SK-N-SH treated with all-trans-retinoic acid at 6 μM for 48 hours (cell line): ENCODE measurements at regions not wholly inside any gene's neighbourhood (a gene's known extent, or its start where the extent isn't known, plus 50 kb on each side); places are given as distances from the start of the nearest gene placed in this dataset.

ENCODE experiments used
- ARNTL ChIP-seq: fragments of 450-650 bp; formaldehyde crosslinking; IDR thresholded peaks from 2 replicates; pipeline ENCODE4 v1.5.0; 2020; ENCODE audit warnings: low read depth, mild to moderate bottlenecking, moderate library complexity, borderline replicate concordance
- ESRRG ChIP-seq: fragments of 250-450 bp; sonication (Bioruptor Pico); IDR thresholded peaks from 2 replicates; pipeline ENCODE4 v1.6.1; 2021; ENCODE audit warnings: mild to moderate bottlenecking
- ISL1 ChIP-seq: fragments of 250-450 bp; sonication (Bioruptor Pico); IDR thresholded peaks from 2 replicates; pipeline ENCODE4 v2.1.2; 2022; ENCODE audit warnings: mild to moderate bottlenecking, moderate library complexity
- PATZ1 ChIP-seq: fragments of 250-450 bp; sonication (Bioruptor Pico); IDR thresholded peaks from 2 replicates; pipeline ENCODE4 v1.8.0; 2020; ENCODE audit warnings: mild to moderate bottlenecking, moderate library complexity, borderline replicate concordance
- POU6F1 ChIP-seq: fragments of 250-450 bp; sonication (Bioruptor Pico); IDR thresholded peaks from 2 replicates; pipeline ENCODE4 v1.8.0; 2021; ENCODE audit warnings: low read depth, mild to moderate bottlenecking, moderate library complexity, borderline replicate concordance
- PPARA ChIP-seq: fragments of 250-450 bp; sonication (Bioruptor Pico); IDR thresholded peaks from 2 replicates; pipeline ENCODE4 v1.5.0; 2020; ENCODE audit warnings: mild to moderate bottlenecking, borderline replicate concordance
- RARB ChIP-seq: fragments of 250-450 bp; sonication (Bioruptor Pico); IDR thresholded peaks from 2 replicates; pipeline ENCODE4 v1.8.0; 2021; ENCODE audit warnings: mild to moderate bottlenecking, moderate library complexity
- TCF4 ChIP-seq: fragments of 250-450 bp; sonication (Bioruptor Pico); IDR thresholded peaks from 2 replicates; pipeline ENCODE4 v1.8.0; 2021; ENCODE audit warnings: mild to moderate bottlenecking, moderate library complexity, borderline replicate concordance
- ZNF565 ChIP-seq: fragments of 450-650 bp; formaldehyde crosslinking; conservative IDR thresholded peaks from 2 replicates; pipeline ENCODE4 v1.5.0; 2020; ENCODE audit warnings: low read depth, mild to moderate bottlenecking, moderate library complexity
- ZNF70 ChIP-seq: fragments of 450-650 bp; formaldehyde crosslinking; IDR thresholded peaks from 2 replicates; pipeline ENCODE4 v1.5.0; 2020; ENCODE audit warnings: mild to moderate bottlenecking, moderate library complexity
- ZNF8 ChIP-seq: fragments of 450-650 bp; formaldehyde crosslinking; IDR thresholded peaks from 2 replicates; pipeline ENCODE4 v1.5.0; 2020; ENCODE audit warnings: mild to moderate bottlenecking, moderate library complexity

GRCh38 chrX:3442691-3443090, 96.2 kb upstream of the MXRA5 start:
- no peak for TF ChIP-seq ISL1 (CRISPR knock-in tag)
- TF ChIP-seq PATZ1 (CRISPR knock-in tag), result no peak
- TF ChIP-seq ESRRG (CRISPR knock-in tag), result no peak
- TF ChIP-seq ZNF8 (CRISPR knock-in tag), result no peak
- TF ChIP-seq ZNF565 (CRISPR knock-in tag), result no peak
- no peak for TF ChIP-seq PPARA
- no peak for TF ChIP-seq ARNTL (CRISPR knock-in tag)
- no peak for TF ChIP-seq RARB
- no peak for TF ChIP-seq ZNF70 (CRISPR knock-in tag)
- no peak for TF ChIP-seq POU6F1 (CRISPR knock-in tag)
- TF ChIP-seq TCF4 (CRISPR knock-in tag), result no peak
